Natural killer cell (primary cell): ENCODE measurements at regions not wholly inside any gene's neighbourhood (a gene's known extent, or its start where the extent isn't known, plus 50 kb on each side); places are given as distances from the start of the nearest gene placed in this dataset.

Source experiments
- ATAC-seq, 3 donors: fragments of 150-1000 bp in 2 of 3; fragments of 200-7000 bp in 1 of 3; cut with Tn5 transposase; 1 replicate in 1 of 3; 2 replicates in 2 of 3; pipeline ENCODE4 v1.10.0; 2021; ENCODE audit warnings: mild to moderate bottlenecking in 2 of 3, moderate library complexity in 2 of 3
- DNase-seq, 2 donors: peaks; one replicate each; pipeline versions ENCODE4 v3.0.0 to v3.0.0-alpha.2; 2013 to 2021; ENCODE audit warnings: mixed read lengths in 1 of 2
- H3K27ac ChIP-seq: one replicate; pipeline ENCODE4 v1.5.1; 2013; ENCODE audit warnings: mild to moderate bottlenecking, low read length
- H3K27me3 ChIP-seq: one replicate; pipeline ENCODE4 v1.6.1; 2013; ENCODE audit warnings: low read length; ENCODE audit not compliant: control insufficient read depth, insufficient read depth
- H3K36me3 ChIP-seq: one replicate; pipeline ENCODE4 v1.6.1; 2013; ENCODE audit warnings: low read length; ENCODE audit not compliant: control insufficient read depth, insufficient read depth
- H3K4me1 ChIP-seq: one replicate; pipeline ENCODE4 v1.6.1; 2013; ENCODE audit warnings: low read length; ENCODE audit not compliant: control insufficient read depth, insufficient read depth
- H3K4me3 ChIP-seq: one replicate; pipeline ENCODE4 v1.5.1; 2013; ENCODE audit warnings: low read length
- H3K9me3 ChIP-seq: one replicate; pipeline ENCODE4 v1.6.1; 2013; ENCODE audit warnings: low read length; ENCODE audit not compliant: control insufficient read depth, insufficient read depth
- H3K27ac Mint-ChIP-seq, 2 donors: one replicate each; pipeline ENCODE4 v1.8.0; 2022; ENCODE audit warnings: mild to moderate bottlenecking in 2 of 2, mixed read lengths in 2 of 2, moderate library complexity in 1 of 2
- H3K27me3 Mint-ChIP-seq, 2 donors: one replicate each; pipeline ENCODE4 v1.8.0; 2022; ENCODE audit warnings: low read depth in 2 of 2, mixed read lengths in 2 of 2
- H3K36me3 Mint-ChIP-seq: one replicate; pipeline ENCODE4 v1.8.0; 2022; ENCODE audit warnings: mixed read lengths
- H3K4me1 Mint-ChIP-seq, 2 donors: one replicate each; pipeline ENCODE4 v1.8.0; 2022; ENCODE audit warnings: mixed read lengths in 2 of 2
- H3K4me3 Mint-ChIP-seq: one replicate; pipeline ENCODE4 v1.8.0; 2022; ENCODE audit warnings: mild to moderate bottlenecking, moderate library complexity, mixed read lengths
- H3K9me3 Mint-ChIP-seq, 2 donors: one replicate each; pipeline ENCODE4 v1.8.0; 2022; ENCODE audit warnings: mixed read lengths in 2 of 2
- CTCF ChIP-seq: fragments of 200-600 bp; IDR thresholded peaks from one replicate; pipeline ENCODE4 v1.8.0; 2022; ENCODE audit warnings: antibody characterized with exemption
- WGBS: methylation state at CpG from one replicate; pipeline ENCODE4 v1.1.7; 2013; ENCODE audit warnings: missing lambda C conversion rate; ENCODE audit not compliant: insufficient coverage; 5-methylcytosine and 5-hydroxymethylcytosine counted together
- intact Hi-C: fragments of 100-400 bp; cut with micrococcal nuclease; formaldehyde crosslinking; loops from one replicate; pipeline ENCODE4 v1.14.2; 2022

DNA sequence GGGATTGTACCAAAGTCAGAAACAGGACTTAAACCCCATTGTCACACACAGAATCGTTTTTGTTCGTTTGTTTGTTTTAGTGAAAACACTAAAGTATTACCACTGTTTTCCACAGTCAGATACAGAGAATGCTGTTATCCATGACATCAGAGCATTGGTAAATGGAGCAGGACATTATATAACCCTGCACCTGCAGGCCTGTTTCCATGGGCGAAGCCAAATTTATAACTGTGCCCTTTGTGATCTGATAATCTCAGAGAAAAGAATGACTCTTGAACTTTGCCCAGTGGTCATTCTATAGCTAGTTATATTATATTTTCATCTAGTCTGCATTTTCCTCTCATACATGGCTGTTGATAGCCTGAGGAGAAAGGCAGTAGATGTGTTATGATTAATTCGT is 217.6 kb downstream of the TMEM182 start:
- TF ChIP-seq CTCF: no peak
- Mint-ChIP-seq H3K27ac (no peak overlapping the region), H3K4me1 (peaks cover 0 to 12% of the 10 kb centered on the region in 2 donors), H3K4me3 (no peak overlapping the region), H3K9me3 (no peaks in the 10 kb centered on the region), H3K27me3 (peaks cover 9% of the 10 kb centered on the region in 2 donors), H3K36me3 (no peaks in the 10 kb centered on the region)
- H3K9me3 ChIP-seq: no peaks in the 10 kb centered on the region
- H3K4me3 ChIP-seq: no peak overlapping the region
- no peaks in the 10 kb centered on the region for H3K27me3 ChIP-seq
- WGBS: 92% methylated on average over 3 of the region's 4 CpGs
- H3K4me1 ChIP-seq: no peaks in the 10 kb centered on the region
- intact Hi-C loops: loop anchor here (5.0 kb wide), 1 partner anchor 1433 kb away; no protein-coding TSS in a partner anchor
- DNase-seq (no peak), ATAC-seq (no peak)
- no peak overlapping the region for H3K27ac ChIP-seq
- no peaks in the 10 kb centered on the region for H3K36me3 ChIP-seq

GRCh38 chr2:102983786-102984185 is 222.0 kb downstream of the TMEM182 start:
- intact Hi-C loops: no loop called here
- 90% methylated on average over 3 of the region's 3 CpGs for WGBS

GRCh38 chr2:102986826-102987490 is 225.1 kb downstream of the TMEM182 start:
- intact Hi-C loops: no loop called here
- Histone ChIP-seq H3K9me3 (no peaks in the 10 kb centered on the region), H3K27me3 (no peaks in the 10 kb centered on the region), H3K27ac (no peak overlapping the region), H3K4me3 (no peak overlapping the region), H3K36me3 (no peaks in the 10 kb centered on the region), H3K4me1 (no peaks in the 10 kb centered on the region)
- WGBS: 88% methylated on average over 5 of the region's 5 CpGs
- H3K4me3 Mint-ChIP-seq: no peak overlapping the region
- H3K27me3 Mint-ChIP-seq: peaks cover 0 to 12% of the 10 kb centered on the region in 2 donors
- H3K9me3 Mint-ChIP-seq: peaks cover 0 to 2% of the 10 kb centered on the region in 2 donors
- ATAC-seq: no peak
- H3K27ac Mint-ChIP-seq: no peak overlapping the region
- no peaks in the 10 kb centered on the region for H3K36me3 Mint-ChIP-seq
- no peak for TF ChIP-seq CTCF
- DNase-seq: no peak
- H3K4me1 Mint-ChIP-seq: no peaks in the 10 kb centered on the region

More at GRCh38 chr2:102983786-102984185, 222.0 kb downstream of the TMEM182 start:
- H3K4me1 ChIP-seq: no peaks in the 10 kb centered on the region
- no peaks in the 10 kb centered on the region for H3K4me1 Mint-ChIP-seq
- H3K27me3 Mint-ChIP-seq: peaks cover 2 to 9% of the 10 kb centered on the region in 2 donors
- H3K9me3 Mint-ChIP-seq: peaks cover 0 to 2% of the 10 kb centered on the region in 2 donors
- no peaks in the 10 kb centered on the region for H3K36me3 Mint-ChIP-seq
- no peak overlapping the region for H3K27ac ChIP-seq
- no peaks in the 10 kb centered on the region for H3K27me3 ChIP-seq
- TF ChIP-seq CTCF: no peak
- H3K9me3 ChIP-seq: no peaks in the 10 kb centered on the region
- H3K4me3 ChIP-seq: no peak overlapping the region
- no peak overlapping the region for H3K27ac Mint-ChIP-seq
- DNase-seq (no peak), ATAC-seq (no peak)
- no peak overlapping the region for H3K4me3 Mint-ChIP-seq
- no peaks in the 10 kb centered on the region for H3K36me3 ChIP-seq

- Mint-ChIP-seq H3K4me3 (no peak overlapping the region), H3K36me3 (no peaks in the 10 kb centered on the region), H3K27me3 (peaks cover 0 to 12% of the 10 kb centered on the region in 2 donors), H3K27ac (no peak overlapping the region), H3K4me1 (no peaks in the 10 kb centered on the region), H3K9me3 (no peaks in the 10 kb centered on the region)
- DNase-seq (no peak), ATAC-seq (no peak)
- Histone ChIP-seq H3K9me3 (no peaks in the 10 kb centered on the region), H3K4me1 (no peaks in the 10 kb centered on the region), H3K4me3 (no peak overlapping the region), H3K27me3 (peaks cover 2% of the 10 kb centered on the region), H3K27ac (no peak overlapping the region), H3K36me3 (no peaks in the 10 kb centered on the region)
- WGBS: 100% methylated on average over 1 of the region's 5 CpGs
- TF ChIP-seq CTCF: no peak
- intact Hi-C loops: no loop called here
These were observed 230.8 kb downstream of the TMEM182 start for GRCh38 chr2:102992607-102993006.
